ENCODE measurements at regions not wholly inside any gene's neighbourhood (a gene's known extent, or its start where the extent isn't known, plus 50 kb on each side); places are given as distances from the start of the nearest gene placed in this dataset.

- Histone ChIP-seq H4K20me1 (ENCODE audit: insufficient read depth, low read length) (no peaks in the 10 kb centered on the region), H3K27me3 (ENCODE audit: control insufficient read depth in 1 of 2, insufficient read depth in 2 of 2, low read length in 2 of 2) (peaks cover 0 to 5% of the 10 kb centered on the region in 2 experiments; a peak in 1 of 5 replicates), H3K4me2 (ENCODE audit: low read depth, low read length) (no peak overlapping the region), H3K4me3 (replicated peaks in 1 of 3; ENCODE audit: insufficient read depth in 1 of 3, low read depth in 2 of 3, low read length in 3 of 3) (no peak overlapping the region), H3K27ac (ENCODE audit: extremely low read length, insufficient read depth, low read length) (no peak overlapping the region), H3K4me1 (ENCODE audit: insufficient read depth, low read length) (no peaks in the 10 kb centered on the region), H3K9me3 (ENCODE audit: low read length) (no peaks in the 10 kb centered on the region), H2AFZ (ENCODE audit: low read length) (no peak overlapping the region), H3K9ac (ENCODE audit: insufficient read depth, low read depth, low read length) (no peak overlapping the region), H3K36me3 (replicated peaks in 1 of 2; ENCODE audit: control insufficient read depth in 1 of 2, insufficient read depth in 2 of 2, low read length in 2 of 2) (no peaks in the 10 kb centered on the region), H3K79me2 (ENCODE audit: insufficient read depth, low read length) (no peaks in the 10 kb centered on the region)
- TF ChIP-seq MBNL3 (CRISPR knock-in tag; conservative IDR thresholded peaks at IDR 0.05) (no peak), SOX6 (IDR thresholded peaks at IDR 0.05) (no peak), SOX6 (CRISPR knock-in tag; IDR thresholded peaks at IDR 0.05) (no peak), ZNF839 (CRISPR knock-in tag; IDR thresholded peaks at IDR 0.05; ENCODE audit: borderline replicate concordance) (no peak), PRDM10 (CRISPR knock-in tag; IDR thresholded peaks at IDR 0.05; ENCODE audit: low read depth) (no peak), ZNF256 (CRISPR knock-in tag; conservative IDR thresholded peaks at IDR 0.05) (no peak), ATF6 (CRISPR knock-in tag; conservative IDR thresholded peaks at IDR 0.05) (no peak), THAP9 (CRISPR knock-in tag; IDR thresholded peaks at IDR 0.05; ENCODE audit: borderline replicate concordance) (no peak)
- POLR2A ChIA-PET = no interaction called here
- FAIRE-seq (no peak), ATAC-seq (no peak), DNase-seq (ENCODE audit: low spot score) (no peak)
- no TSS peak for BruUV-seq (replicated peaks)
- 46% methylated on average over 2 of the region's 2 CpGs for WGBS (ENCODE audit: low lambda C conversion rate)
- CTCF ChIA-PET (ENCODE audit: low intra/inter-chr PET ratio, low total read pairs) = no interaction called here
- intact Hi-C loops (cut with micrococcal nuclease; ENCODE audit: unreplicated experiment) (no loop called here), in situ Hi-C loops (cut with HindIII; ENCODE audit: extremely low pct_ligation_motif_present, low pct_unique_long_range_greater_than_20kb) (no loop called here)
Observed at GRCh38 chr5:82807021-82807420, 270.2 kb downstream of the TMEM167A start.

Measured in HepG2 (cell line).